ENCODE measurements at regions not wholly inside any gene's neighbourhood (a gene's known extent, or its start where the extent isn't known, plus 50 kb on each side); places are given as distances from the start of the nearest gene placed in this dataset.

DNA sequence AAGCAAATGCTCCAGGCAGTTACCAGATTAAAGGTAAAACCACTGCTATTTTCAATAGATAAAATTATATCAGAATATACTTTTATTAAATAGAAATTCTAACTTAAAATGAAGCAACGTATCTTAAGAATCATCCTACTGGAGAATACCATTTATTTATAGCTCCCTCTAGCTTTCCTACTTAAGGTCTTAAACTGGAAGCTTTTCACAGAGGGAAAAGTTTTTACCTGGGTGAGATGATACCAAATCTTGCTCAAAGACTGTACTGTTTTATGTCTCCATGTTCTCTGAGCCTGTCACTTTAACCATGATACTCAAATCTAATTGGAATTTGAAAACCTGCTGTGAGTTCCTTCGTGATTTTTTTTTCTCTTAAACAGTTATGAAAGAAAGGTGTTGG, 291.8 kb downstream of the AASDHPPT start:
- TF ChIP-seq, protein P1, sequence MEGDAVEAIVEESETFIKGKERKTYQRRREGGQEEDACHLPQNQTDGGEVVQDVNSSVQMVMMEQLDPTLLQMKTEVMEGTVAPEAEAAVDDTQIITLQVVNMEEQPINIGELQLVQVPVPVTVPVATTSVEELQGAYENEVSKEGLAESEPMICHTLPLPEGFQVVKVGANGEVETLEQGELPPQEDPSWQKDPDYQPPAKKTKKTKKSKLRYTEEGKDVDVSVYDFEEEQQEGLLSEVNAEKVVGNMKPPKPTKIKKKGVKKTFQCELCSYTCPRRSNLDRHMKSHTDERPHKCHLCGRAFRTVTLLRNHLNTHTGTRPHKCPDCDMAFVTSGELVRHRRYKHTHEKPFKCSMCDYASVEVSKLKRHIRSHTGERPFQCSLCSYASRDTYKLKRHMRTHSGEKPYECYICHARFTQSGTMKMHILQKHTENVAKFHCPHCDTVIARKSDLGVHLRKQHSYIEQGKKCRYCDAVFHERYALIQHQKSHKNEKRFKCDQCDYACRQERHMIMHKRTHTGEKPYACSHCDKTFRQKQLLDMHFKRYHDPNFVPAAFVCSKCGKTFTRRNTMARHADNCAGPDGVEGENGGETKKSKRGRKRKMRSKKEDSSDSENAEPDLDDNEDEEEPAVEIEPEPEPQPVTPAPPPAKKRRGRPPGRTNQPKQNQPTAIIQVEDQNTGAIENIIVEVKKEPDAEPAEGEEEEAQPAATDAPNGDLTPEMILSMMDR (conservative IDR thresholded peaks at IDR 0.05; ENCODE audit: low read depth, low read length): peak; percentile 21; the same call in 1 of the 2 replicates
- TF ChIP-seq EZH2phosphoT487 (IDR thresholded peaks at IDR 0.05; ENCODE audit: borderline replicate concordance, low read length): no peak

All from PC-3 (cell line).